H9 (cell line): ENCODE measurements at regions not wholly inside any gene's neighbourhood (a gene's known extent, or its start where the extent isn't known, plus 50 kb on each side); places are given as distances from the start of the nearest gene placed in this dataset.

Source experiments
- DNase-seq: peaks from one replicate; pipeline ENCODE4 v3.0.0-alpha.2; 2017
- H2AFZ ChIP-seq: one replicate; pipeline ENCODE4 v1.6.1; 2013; ENCODE audit warnings: mild to moderate bottlenecking, low read length, control low read depth, moderate library complexity
- H2AK5ac ChIP-seq: 2 replicates; pipeline ENCODE4 v1.6.1; 2013; ENCODE audit warnings: low read length, control low read depth, mixed read lengths; ENCODE audit not compliant: insufficient read length
- H2BK120ac ChIP-seq: one replicate; pipeline ENCODE4 v1.6.1; 2013; ENCODE audit warnings: low read depth, mild to moderate bottlenecking, low read length, control low read depth, inconsistent platforms; ENCODE audit not compliant: poor library complexity, severe bottlenecking
- H2BK12ac ChIP-seq: 2 replicates; pipeline ENCODE4 v1.6.1; 2013; ENCODE audit warnings: low read length, control low read depth, mixed read lengths, low read depth; ENCODE audit not compliant: insufficient read length
- H2BK15ac ChIP-seq: 2 replicates; pipeline ENCODE4 v1.6.1; 2013; ENCODE audit warnings: low read depth, low read length, control low read depth
- H2BK20ac ChIP-seq: one replicate; pipeline ENCODE4 v1.6.1; 2013; ENCODE audit warnings: low read depth, mild to moderate bottlenecking, low read length, control low read depth, inconsistent platforms; ENCODE audit not compliant: poor library complexity, severe bottlenecking
- H2BK5ac ChIP-seq: 2 replicates; pipeline ENCODE4 v1.6.1; 2013; ENCODE audit warnings: low read length, control low read depth, mixed read lengths; ENCODE audit not compliant: insufficient read length
- H3K14ac ChIP-seq: 2 replicates; pipeline ENCODE4 v1.6.1; 2013; ENCODE audit warnings: low read length, control low read depth; ENCODE audit not compliant: insufficient read depth
- H3K18ac ChIP-seq: 2 replicates; pipeline ENCODE4 v1.6.1; 2013; ENCODE audit warnings: low read depth, mild to moderate bottlenecking, mixed read lengths, low read length, control low read depth; ENCODE audit not compliant: insufficient read length
- H3K23ac ChIP-seq: 2 replicates; pipeline ENCODE4 v1.6.1; 2013; ENCODE audit warnings: low read length, control low read depth, mixed read lengths, low read depth; ENCODE audit not compliant: insufficient read length
- H3K23me2 ChIP-seq: 2 replicates; pipeline ENCODE4 v1.6.1; 2013; ENCODE audit warnings: low read depth, mild to moderate bottlenecking, mixed read lengths, low read length, control low read depth; ENCODE audit not compliant: insufficient read length, poor library complexity, severe bottlenecking
- H3K27ac ChIP-seq: 2 replicates; pipeline ENCODE4 v1.5.1; 2013; ENCODE audit warnings: low read length, control low read depth, mixed read lengths, low read depth; ENCODE audit not compliant: insufficient read length
- H3K27me3 ChIP-seq: 2 replicates; pipeline ENCODE4 v1.6.1; 2013; ENCODE audit warnings: low read length, control low read depth, inconsistent platforms; ENCODE audit not compliant: insufficient read depth
- H3K4ac ChIP-seq: 2 replicates; pipeline ENCODE4 v1.6.1; 2013; ENCODE audit warnings: low read depth, mild to moderate bottlenecking, control low read depth, inconsistent platforms, low read length, moderate library complexity
- H3K4me1 ChIP-seq: 2 replicates; pipeline ENCODE4 v1.6.1; 2013; ENCODE audit warnings: low read length, control low read depth, inconsistent platforms; ENCODE audit not compliant: insufficient read depth
- H3K4me2 ChIP-seq: 2 replicates; pipeline ENCODE4 v1.6.1; 2013; ENCODE audit warnings: low read length, control low read depth, mixed read lengths; ENCODE audit not compliant: insufficient read length, insufficient read depth
- H3K56ac ChIP-seq: 2 replicates; pipeline ENCODE4 v1.6.1; 2013; ENCODE audit warnings: low read depth, mild to moderate bottlenecking, mixed read lengths, low read length, control low read depth; ENCODE audit not compliant: insufficient read length
- H3K79me1 ChIP-seq: 2 replicates; pipeline ENCODE4 v1.6.1; 2013; ENCODE audit warnings: low read depth, mild to moderate bottlenecking, moderate library complexity, low read length, control low read depth, inconsistent platforms; ENCODE audit not compliant: insufficient read depth, poor library complexity, severe bottlenecking
- H3K79me2 ChIP-seq: 2 replicates; pipeline ENCODE4 v1.6.1; 2013; ENCODE audit warnings: low read length, control low read depth, inconsistent platforms; ENCODE audit not compliant: insufficient read depth
- H3K9ac ChIP-seq: 2 replicates; pipeline ENCODE4 v1.6.1; 2013; ENCODE audit warnings: low read length, control low read depth, mixed read lengths; ENCODE audit not compliant: insufficient read length; ENCODE audit errors: extremely low read depth
- H3K9me3 ChIP-seq: one replicate; pipeline ENCODE4 v1.6.1; 2013; ENCODE audit warnings: low read depth, low read length, inconsistent platforms; ENCODE audit not compliant: control insufficient read depth
- H3T11ph ChIP-seq: one replicate; pipeline ENCODE4 v1.6.1; 2013; ENCODE audit warnings: mild to moderate bottlenecking, low read length, control low read depth, inconsistent platforms
- H4K20me1 ChIP-seq: one replicate; pipeline ENCODE4 v1.6.1; 2013; ENCODE audit not compliant: control insufficient read depth, insufficient read length, insufficient read depth
- H4K5ac ChIP-seq: 2 replicates; pipeline ENCODE4 v1.6.1; 2013; ENCODE audit warnings: low read depth, mild to moderate bottlenecking, mixed read lengths, low read length, control low read depth; ENCODE audit not compliant: insufficient read length
- H4K8ac ChIP-seq: replicated peaks from 2 replicates; pipeline ENCODE4 v1.6.1; 2013; ENCODE audit warnings: low read length, control low read depth, mixed read lengths, low read depth; ENCODE audit not compliant: insufficient read length
- H4K91ac ChIP-seq: 2 replicates; pipeline ENCODE4 v1.6.1; 2013; ENCODE audit warnings: low read depth, mild to moderate bottlenecking, moderate library complexity, mixed read lengths, low read length, control low read depth; ENCODE audit not compliant: insufficient read length
- H3K27ac Mint-ChIP-seq, 3 experiments: 2 replicates in 2 of 3; 3 replicates in 1 of 3; pipeline ENCODE4 v1.8.0; 2020 to 2021; ENCODE audit warnings: mixed read lengths in 3 of 3, mild to moderate bottlenecking in 1 of 3, moderate library complexity in 1 of 3
- H3K27me3 Mint-ChIP-seq: 2 replicates; pipeline ENCODE4 v1.8.0; 2021; ENCODE audit warnings: low read depth, mild to moderate bottlenecking, moderate library complexity, mixed read lengths
- H3K36me3 Mint-ChIP-seq, 3 experiments: 2 replicates in 2 of 3; 3 replicates in 1 of 3; pipeline ENCODE4 v1.8.0; 2020 to 2021; ENCODE audit warnings: low read depth in 3 of 3, mixed read lengths in 3 of 3; ENCODE audit not compliant: insufficient read depth in 1 of 3
- H3K4me1 Mint-ChIP-seq, 2 experiments: 2 replicates each; pipeline ENCODE4 v1.8.0; 2020; ENCODE audit warnings: mixed read lengths in 2 of 2
- H3K4me3 Mint-ChIP-seq, 2 experiments: 2 replicates in 1 of 2; 3 replicates in 1 of 2; pipeline ENCODE4 v1.8.0; 2020 to 2021; ENCODE audit warnings: mild to moderate bottlenecking in 2 of 2, mixed read lengths in 2 of 2, moderate library complexity in 1 of 2
- H3K9me3 Mint-ChIP-seq, 2 experiments: 2 replicates in 1 of 2; 3 replicates in 1 of 2; pipeline ENCODE4 v1.8.0; 2020; ENCODE audit warnings: mild to moderate bottlenecking in 2 of 2, mixed read lengths in 2 of 2, moderate library complexity in 1 of 2
- CTCF ChIP-seq: fragments of 200-600 bp; sonication (generic); conservative IDR thresholded peaks from 3 replicates; pipeline ENCODE4 v1.8.0; 2021; ENCODE audit warnings: antibody characterized with exemption, mild to moderate bottlenecking
- WGBS: extraction: QIAGEN DNeasy Blood & Tissue Kit; methylation state at CpG from one replicate; pipeline ENCODE4 v1.1.7; 2013; ENCODE audit warnings: missing lambda C conversion rate, low lambda C conversion rate, mixed read lengths; ENCODE audit not compliant: insufficient read length; ENCODE audit errors: extremely low coverage; 5-methylcytosine and 5-hydroxymethylcytosine counted together

- no peak overlapping the region for H2AK5ac ChIP-seq
- no peak for TF ChIP-seq CTCF
- DNase-seq, result no peak
Measured at GRCh38 chr11:46222490-46223251, 54.8 kb upstream of the CREB3L1 start.

More at GRCh38 chr11:46222490-46223251, 54.8 kb upstream of the CREB3L1 start:
- Histone ChIP-seq H3K4me2 (no peak overlapping the region), H3K18ac (no peak overlapping the region), H4K20me1 (no peaks in the 10 kb centered on the region), H3K14ac (no peak overlapping the region), H3T11ph (no peak overlapping the region), H2BK20ac (no peak overlapping the region), H3K27ac (no peak overlapping the region), H3K23ac (no peak overlapping the region), H2BK15ac (no peak overlapping the region), H4K91ac (no peak overlapping the region), H3K9me3 (no peaks in the 10 kb centered on the region), H4K8ac (no peak overlapping the region), H3K9ac (no peak overlapping the region), H3K79me1 (no peaks in the 10 kb centered on the region), H3K4me1 (no peaks in the 10 kb centered on the region), H3K79me2 (no peaks in the 10 kb centered on the region), H2BK120ac (no peak overlapping the region), H3K27me3 (no peaks in the 10 kb centered on the region), H2BK12ac (no peak overlapping the region), H3K4ac (no peak overlapping the region), H2AFZ (no peak overlapping the region), H3K23me2 (no peaks in the 10 kb centered on the region), H4K5ac (no peak overlapping the region), H3K56ac (no peak overlapping the region), H2BK5ac (no peak overlapping the region)
- Mint-ChIP-seq H3K27ac (peak overlapping the region in 2 of 3 experiments; percentile 32 to 52; a peak in 2 of 7 replicates), H3K36me3 (no peaks in the 10 kb centered on the region), H3K27me3 (no peaks in the 10 kb centered on the region; the same call in 1 of the 2 replicates), H3K4me3 (no peak overlapping the region), H3K4me1 (peaks cover 0 to 3% of the 10 kb centered on the region in 2 experiments; a peak in 1 of 4 replicates), H3K9me3 (no peaks in the 10 kb centered on the region)
- WGBS, result no CpG with 5 or more reads among the region's 5 CpGs
